NK-92 (cell line): ENCODE measurements at regions not wholly inside any gene's neighbourhood (a gene's known extent, or its start where the extent isn't known, plus 50 kb on each side); places are given as distances from the start of the nearest gene placed in this dataset.
"Not testable (repeated sequence)": the region's sequence is repeated elsewhere in the genome, so short reads cannot be mapped to it uniquely, and the experiment has no call there.

Experiments
- DNase-seq: peaks from one replicate; lab custom pipeline; 2025; ENCODE audit not compliant: unreplicated experiment; lab: John Stamatoyannopoulos, UW

- no peak for DNase-seq
Observed at GRCh38 chr2:43149482-43150107, 76.8 kb downstream of the ZFP36L2 start.

GRCh38 chr2:43146083-43146482 is 80.3 kb downstream of the ZFP36L2 start:
- DNase-seq, result no peak

GRCh38 chr2:43144263-43144662 is 82.1 kb downstream of the ZFP36L2 start:
- no peak for DNase-seq

GRCh38 chr2:43143756-43144155 is 82.7 kb downstream of the ZFP36L2 start:
- DNase-seq, result no peak

GRCh38 chr2:43142921-43143438 is 83.4 kb downstream of the ZFP36L2 start:
- DNase-seq, result no peak

- not testable (repeated sequence) for DNase-seq
Observed at GRCh38 chr2:43141636-43142151, 84.7 kb downstream of the ZFP36L2 start.

- no peak for DNase-seq
Observed at GRCh38 chr2:43139996-43140621, 86.3 kb downstream of the ZFP36L2 start.

GRCh38 chr2:43139501-43139900 is 86.9 kb downstream of the ZFP36L2 start:
- no peak for DNase-seq

GRCh38 chr2:43138441-43138840 is 88.0 kb downstream of the ZFP36L2 start:
- no peak for DNase-seq

- DNase-seq, result peak; percentile 9
Observed at GRCh38 chr2:43136876-43137275, 89.5 kb downstream of the ZFP36L2 start.

- no peak for DNase-seq
Observed at GRCh38 chr2:43136011-43136799, 90.2 kb downstream of the ZFP36L2 start.

- no peak for DNase-seq
Observed at GRCh38 chr2:43135583-43135982, 90.8 kb downstream of the ZFP36L2 start.

GRCh38 chr2:43134571-43134889 is 91.9 kb downstream of the ZFP36L2 start:
- no peak for DNase-seq

- DNase-seq, result no peak
Observed at GRCh38 chr2:43133708-43134570, 92.5 kb downstream of the ZFP36L2 start.

- no peak for DNase-seq
Observed at GRCh38 chr2:43133336-43133707, 93.1 kb downstream of the ZFP36L2 start.

GRCh38 chr2:43132683-43133301 is 93.6 kb downstream of the ZFP36L2 start:
- no peak for DNase-seq

- DNase-seq, result no peak
Observed at GRCh38 chr2:43131890-43132682, 94.3 kb downstream of the ZFP36L2 start.

GRCh38 chr2:43131051-43131889 is 95.1 kb downstream of the ZFP36L2 start:
- DNase-seq, result peak; percentile 12

GRCh38 chr2:43130548-43130875 is 95.9 kb downstream of the ZFP36L2 start:
- DNase-seq, result no peak
